ENCODE measurements at regions not wholly inside any gene's neighbourhood (a gene's known extent, or its start where the extent isn't known, plus 50 kb on each side); places are given as distances from the start of the nearest gene placed in this dataset.

GRCh38 chr22:27195094-27195493 lies 537.7 kb downstream of the MIAT start:
- no peak for DNase-seq (ENCODE audit: low spot score)
- intact Hi-C loops (cut with DNase I) = no loop called here

GRCh38 chr22:27195494-27195893 lies 538.1 kb downstream of the MIAT start:
- no peak for DNase-seq (ENCODE audit: low spot score)
- intact Hi-C loops (cut with DNase I) = no loop called here

- no peak for DNase-seq (ENCODE audit: low spot score)
- intact Hi-C loops (cut with DNase I) = no loop called here
These were observed 539.2 kb downstream of the MIAT start for GRCh38 chr22:27196606-27197005.

- no peak for DNase-seq (ENCODE audit: low spot score)
- intact Hi-C loops (cut with DNase I) = no loop called here
These were observed 539.7 kb downstream of the MIAT start for GRCh38 chr22:27197052-27197451.

- intact Hi-C loops (cut with DNase I) = no loop called here
- no peak for DNase-seq (ENCODE audit: low spot score)
These were observed 540.2 kb downstream of the MIAT start for GRCh38 chr22:27197618-27198017.

- DNase-seq (ENCODE audit: low spot score) = no peak
- intact Hi-C loops (cut with DNase I) = no loop called here
These were observed 541.2 kb downstream of the MIAT start for GRCh38 chr22:27198518-27199035.

- intact Hi-C loops (cut with DNase I) = no loop called here
- DNase-seq (ENCODE audit: low spot score) = no peak
These were observed 542.0 kb downstream of the MIAT start for GRCh38 chr22:27199354-27199753.

GRCh38 chr22:27201276-27201675 lies 543.9 kb downstream of the MIAT start:
- no peak for DNase-seq (ENCODE audit: low spot score)
- intact Hi-C loops (cut with DNase I) = no loop called here

- intact Hi-C loops (cut with DNase I) = no loop called here
- DNase-seq (ENCODE audit: low spot score) = no peak
These were observed 544.4 kb downstream of the MIAT start for GRCh38 chr22:27201741-27202140.

GRCh38 chr22:27203276-27203660 lies 545.9 kb downstream of the MIAT start:
- intact Hi-C loops (cut with DNase I) = no loop called here
- DNase-seq (ENCODE audit: low spot score) = no peak

GRCh38 chr22:27204280-27204679 lies 546.9 kb downstream of the MIAT start:
- DNase-seq (ENCODE audit: low spot score) = no peak
- intact Hi-C loops (cut with DNase I) = no loop called here

- DNase-seq (ENCODE audit: low spot score) = no peak
- intact Hi-C loops (cut with DNase I) = no loop called here
These were observed 547.4 kb downstream of the MIAT start for GRCh38 chr22:27204817-27205216.

- intact Hi-C loops (cut with DNase I) = no loop called here
- no peak for DNase-seq (ENCODE audit: low spot score)
These were observed 548.3 kb downstream of the MIAT start for GRCh38 chr22:27205492-27206373.

GRCh38 chr22:27206374-27207133 lies 549.2 kb downstream of the MIAT start:
- DNase-seq (ENCODE audit: low spot score) = no peak
- intact Hi-C loops (cut with DNase I) = no loop called here

- intact Hi-C loops (cut with DNase I) = no loop called here
- DNase-seq (ENCODE audit: low spot score) = no peak
These were observed 549.9 kb downstream of the MIAT start for GRCh38 chr22:27207266-27207665.

GRCh38 chr22:27207907-27208306 lies 550.5 kb downstream of the MIAT start:
- intact Hi-C loops (cut with DNase I) = no loop called here
- DNase-seq (ENCODE audit: low spot score) = no peak

GRCh38 chr22:27210111-27210730 lies 552.8 kb downstream of the MIAT start:
- intact Hi-C loops (cut with DNase I) = loop anchor here (5.0 to 10.0 kb wide), 2 partner anchors 103 to 365 kb away; no protein-coding TSS in a partner anchor
- no peak for DNase-seq (ENCODE audit: low spot score)

GRCh38 chr22:27212102-27212501 lies 554.7 kb downstream of the MIAT start:
- DNase-seq (ENCODE audit: low spot score) = no peak
- intact Hi-C loops (cut with DNase I) = loop anchor here (5.0 to 10.0 kb wide), 2 partner anchors 105 to 363 kb away; no protein-coding TSS in a partner anchor

- intact Hi-C loops (cut with DNase I) = loop anchor here (5.0 to 10.0 kb wide), 2 partner anchors 105 to 362 kb away; no protein-coding TSS in a partner anchor
- DNase-seq (ENCODE audit: low spot score) = no peak
These were observed 555.3 kb downstream of the MIAT start for GRCh38 chr22:27212617-27213177.

GRCh38 chr22:27213294-27213693 lies 555.9 kb downstream of the MIAT start:
- DNase-seq (ENCODE audit: low spot score) = no peak
- intact Hi-C loops (cut with DNase I) = loop anchor here (5.0 to 10.0 kb wide), 2 partner anchors 106 to 362 kb away; no protein-coding TSS in a partner anchor
